H1 (cell line): ENCODE measurements at regions not wholly inside any gene's neighbourhood (a gene's known extent, or its start where the extent isn't known, plus 50 kb on each side); places are given as distances from the start of the nearest gene placed in this dataset.

Experiments
- CTCF ChIA-PET: fragments of 300-600 bp; sonication (Branson Sonifier 250); formaldehyde crosslinking; loops from one replicate; lab custom pipeline; 2021; ENCODE audit not compliant: partially characterized antibody; lab: Charles Lee
- POLR2A ChIA-PET: fragments of 300-600 bp; sonication (Branson Sonifier 250); formaldehyde crosslinking; loops from one replicate; lab custom pipeline; 2021; ENCODE audit warnings: inconsistent platforms; ENCODE audit not compliant: partially characterized antibody; lab: Charles Lee
- DNase-seq, 2 experiments: peaks; one replicate each; pipeline versions ENCODE4 v3.0.0 to v3.0.0-alpha.2; 2010 to 2022; ENCODE audit warnings: low spot score in 2 of 2, low read depth in 1 of 2, mixed read lengths in 1 of 2
- FAIRE-seq: peaks from 2 replicates; lab custom pipeline; 2011; peaks lifted over from hg19 to GRCh38; lab: Jason Lieb, UNC
- H2AFZ ChIP-seq: 2 replicates; pipeline ENCODE4 v1.8.1; 2012; ENCODE audit warnings: low read length, inconsistent platforms
- H2AK5ac ChIP-seq: 2 replicates; pipeline ENCODE4 v1.6.1; 2013; ENCODE audit warnings: low read depth, low read length
- H2BK120ac ChIP-seq: replicated peaks from 2 replicates; pipeline ENCODE3; 2013; ENCODE audit warnings: low read depth, low read length, inconsistent platforms
- H2BK12ac ChIP-seq: 2 replicates; pipeline ENCODE4 v1.6.1; 2013; ENCODE audit warnings: low read depth, low read length
- H2BK15ac ChIP-seq: 2 replicates; pipeline ENCODE4 v1.6.1; 2013; ENCODE audit warnings: low read length
- H2BK20ac ChIP-seq: 2 replicates; pipeline ENCODE4 v1.6.1; 2013; ENCODE audit warnings: low read length
- H2BK5ac ChIP-seq: 2 replicates; pipeline ENCODE4 v1.6.1; 2013; ENCODE audit warnings: low read depth, low read length
- H3K14ac ChIP-seq: 2 replicates; pipeline ENCODE4 v1.6.1; 2013; ENCODE audit warnings: inconsistent platforms; ENCODE audit not compliant: insufficient read length
- H3K18ac ChIP-seq: 2 replicates; pipeline ENCODE4 v1.6.1; 2013; ENCODE audit warnings: low read length; ENCODE audit errors: extremely low read depth
- H3K23ac ChIP-seq: 2 replicates; pipeline ENCODE4 v1.6.1; 2013; ENCODE audit warnings: inconsistent platforms; ENCODE audit not compliant: insufficient read length
- H3K23me2 ChIP-seq: 2 replicates; pipeline ENCODE4 v1.6.1; 2013; ENCODE audit warnings: low read depth, low read length
- H3K27ac ChIP-seq: 2 replicates; pipeline ENCODE4 v1.6.1; 2011; ENCODE audit warnings: low read depth, low read length, inconsistent platforms
- H3K27me3 ChIP-seq, 4 experiments: replicated peaks in 1 of 4; 1 replicate in 1 of 4; 2 replicates in 3 of 4; pipeline versions ENCODE4 v1.6.1 to v1.8.1; 2011 to 2013; ENCODE audit warnings: low read length in 3 of 4, mild to moderate bottlenecking in 3 of 4, inconsistent platforms in 2 of 4, mixed read lengths in 2 of 4, moderate library complexity in 1 of 4; ENCODE audit not compliant: control insufficient read depth in 3 of 4, insufficient read depth in 3 of 4; ENCODE audit errors: extremely low read depth in 1 of 4
- H3K36me3 ChIP-seq, 4 experiments: 2 replicates each; pipeline versions ENCODE4 v1.6.1 to v1.8.1; 2011 to 2013; ENCODE audit warnings: mild to moderate bottlenecking in 4 of 4, low read length in 3 of 4, moderate library complexity in 2 of 4, control low read depth in 1 of 4, inconsistent platforms in 1 of 4; ENCODE audit not compliant: insufficient read depth in 4 of 4, control insufficient read depth in 2 of 4
- H3K4ac ChIP-seq: replicated peaks from 2 replicates; pipeline ENCODE3; 2013; ENCODE audit warnings: low read length, low read depth, mixed read lengths, inconsistent platforms; ENCODE audit not compliant: insufficient read length
- H3K4me1 ChIP-seq, 4 experiments: replicated peaks in 1 of 4; 1 replicate in 1 of 4; 2 replicates in 3 of 4; pipeline versions ENCODE4 v1.6.1 to v1.8.1; 2011 to 2013; ENCODE audit warnings: low read length in 3 of 4, inconsistent platforms in 2 of 4, mixed read lengths in 1 of 4; ENCODE audit not compliant: insufficient read depth in 4 of 4, control insufficient read depth in 3 of 4
- H3K4me2 ChIP-seq, 2 experiments: 2 replicates each; pipeline versions ENCODE4 v1.6.1 to v1.8.1; 2011 to 2013; ENCODE audit warnings: low read depth in 2 of 2, low read length in 2 of 2, control low read depth in 1 of 2, inconsistent platforms in 1 of 2, mild to moderate bottlenecking in 1 of 2; ENCODE audit not compliant: insufficient read depth in 1 of 2
- H3K4me3 ChIP-seq, 4 experiments: fragments of 200-600, 300-600 bp in 1 of 4; sonication (generic), shearing (Covaris generic), sonication (Bioruptor Twin) in 1 of 4; 2 replicates each; pipeline versions ENCODE4 v1.5.1 to v1.8.1; 2011 to 2016; ENCODE audit warnings: low read length in 4 of 4, low read depth in 3 of 4, control low read depth in 2 of 4, inconsistent platforms in 2 of 4, mild to moderate bottlenecking in 2 of 4, mixed read lengths in 1 of 4, moderate library complexity in 1 of 4; ENCODE audit not compliant: insufficient read depth in 2 of 4; ENCODE audit errors: extremely low read depth in 1 of 4
- H3K56ac ChIP-seq: replicated peaks from 2 replicates; pipeline ENCODE3; 2013; ENCODE audit warnings: low read depth, mild to moderate bottlenecking, mixed read lengths, low read length, inconsistent platforms; ENCODE audit not compliant: insufficient read length
- H3K79me1 ChIP-seq: 2 replicates; pipeline ENCODE4 v1.6.1; 2013; ENCODE audit warnings: low read depth, low read length, control low read depth
- H3K79me2 ChIP-seq, 2 experiments: 2 replicates each; pipeline versions ENCODE4 v1.6.1 to v1.8.1; 2012 to 2013; ENCODE audit warnings: low read length in 2 of 2, mild to moderate bottlenecking in 2 of 2, inconsistent platforms in 1 of 2; ENCODE audit not compliant: insufficient read depth in 2 of 2, control insufficient read depth in 1 of 2
- H3K9ac ChIP-seq, 4 experiments: replicated peaks in 1 of 4; 1 replicate in 1 of 4; 2 replicates in 3 of 4; pipeline versions ENCODE4 v1.6.1 to v1.8.1; 2011 to 2013; ENCODE audit warnings: low read depth in 3 of 4, low read length in 3 of 4, control low read depth in 2 of 4, mild to moderate bottlenecking in 2 of 4, moderate library complexity in 2 of 4, inconsistent platforms in 1 of 4; ENCODE audit errors: extremely low read depth in 1 of 4
- H3K9me3 ChIP-seq, 2 experiments: 2 replicates each; pipeline versions ENCODE4 v1.6.1 to v1.8.1; 2012 to 2013; ENCODE audit warnings: mild to moderate bottlenecking in 2 of 2, moderate library complexity in 2 of 2, control low read depth in 1 of 2, inconsistent platforms in 1 of 2, low read depth in 1 of 2, low read length in 1 of 2, mixed read lengths in 1 of 2; ENCODE audit not compliant: insufficient read depth in 2 of 2
- H4K20me1 ChIP-seq, 2 experiments: replicated peaks in 1 of 2; 2 replicates each; pipeline versions ENCODE3 to v1.8.1; 2011 to 2013; ENCODE audit warnings: inconsistent platforms in 2 of 2, low read length in 2 of 2, mild to moderate bottlenecking in 1 of 2; ENCODE audit not compliant: insufficient read depth in 2 of 2, control insufficient read depth in 1 of 2
- H4K5ac ChIP-seq: 2 replicates; pipeline ENCODE4 v1.6.1; 2013; ENCODE audit warnings: low read length, low read depth, mixed read lengths, inconsistent platforms; ENCODE audit not compliant: insufficient read length
- H4K8ac ChIP-seq: 2 replicates; pipeline ENCODE4 v1.8.0; 2013; ENCODE audit warnings: mild to moderate bottlenecking, moderate library complexity, low read length, inconsistent platforms; ENCODE audit not compliant: insufficient read depth; ENCODE audit errors: extremely low read depth
- H4K91ac ChIP-seq: replicated peaks from 2 replicates; pipeline ENCODE3; 2013; ENCODE audit warnings: low read length, mixed read lengths, inconsistent platforms; ENCODE audit not compliant: insufficient read length
- RXRA ChIP-seq: IDR thresholded peaks from 2 replicates; pipeline ENCODE4 v1.6.1; 2011; ENCODE audit warnings: low read depth, mild to moderate bottlenecking, low read length, moderate library complexity; ENCODE audit not compliant: insufficient read depth
- WGBS, 2 experiments: shearing (Covaris generic) in 1 of 2; methylation state at CpG; one replicate each; pipeline versions ENCODE4 v1.1.6 to v1.1.7; 2013 to 2015; ENCODE audit warnings: low lambda C conversion rate in 2 of 2, mixed read lengths in 2 of 2, inconsistent platforms in 1 of 2, low coverage in 1 of 2, missing lambda C conversion rate in 1 of 2; ENCODE audit not compliant: insufficient replicate concordance in 2 of 2, insufficient coverage in 1 of 2, insufficient read length in 1 of 2; ENCODE audit errors: extremely low coverage in 1 of 2, missing lambda C conversion rate in 1 of 2; 5-methylcytosine and 5-hydroxymethylcytosine counted together

DNA sequence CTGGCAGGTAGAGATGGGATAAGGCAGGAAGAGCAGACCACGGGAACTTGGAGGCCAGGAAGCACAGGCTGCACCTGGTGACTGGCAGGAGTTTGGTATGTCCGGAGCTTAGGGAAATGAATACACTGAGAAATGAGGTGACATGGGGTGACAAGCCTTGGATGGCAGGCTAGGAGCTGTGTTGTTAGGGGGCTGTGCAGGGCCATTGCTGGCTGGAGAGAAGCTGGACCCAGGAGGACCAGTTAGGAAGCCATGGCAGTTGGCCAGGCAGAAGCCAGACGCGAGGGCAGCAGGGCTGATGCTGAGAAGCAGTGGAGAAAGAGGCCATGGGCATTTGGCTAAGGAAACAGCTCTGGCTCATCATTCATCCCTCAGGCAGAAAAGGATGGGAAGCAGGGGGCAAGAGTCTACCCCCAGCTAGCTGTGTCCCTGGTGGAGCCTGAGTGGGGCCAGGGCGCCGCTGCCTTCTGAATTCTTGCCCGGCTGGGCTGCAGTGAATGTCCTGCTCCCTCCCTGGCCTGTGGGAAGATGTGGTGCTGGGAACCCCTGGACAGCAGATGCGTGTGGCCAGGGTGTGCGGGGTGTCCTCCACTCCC, 255.8 kb downstream of the FAM43A start:
- Histone ChIP-seq H3K4me2 (no peak overlapping the region), H3K79me2 (no peaks in the 10 kb centered on the region), H2BK5ac (no peak overlapping the region), H2AK5ac (no peak overlapping the region), H3K9ac (no peak overlapping the region), H3K4ac (no peak overlapping the region), H3K14ac (no peak overlapping the region), H3K23me2 (peaks cover 6% of the 10 kb centered on the region; the same call in 1 of the 2 replicates), H2AFZ (no peak overlapping the region), H3K18ac (no peak overlapping the region), H4K91ac (no peak overlapping the region), H3K4me3 (no peak overlapping the region), H4K20me1 (no peaks in the 10 kb centered on the region), H4K8ac (no peak overlapping the region), H3K23ac (no peak overlapping the region), H3K56ac (no peak overlapping the region), H3K4me1 (no peaks in the 10 kb centered on the region), H3K9me3 (0 out of 4 replicates have a peak, but pooled peaks cover 0 to 3% of the 10 kb centered on the region in 2 experiments), H2BK12ac (0 out of 2 replicates have a peak overlapping the region, but pooled peaks have one; percentile 60), H3K36me3 (no peaks in the 10 kb centered on the region), H2BK120ac (no peak overlapping the region), H3K79me1 (no peaks in the 10 kb centered on the region; the same call in 1 of the 2 replicates), H2BK20ac (no peak overlapping the region), H4K5ac (no peak overlapping the region)
- POLR2A ChIA-PET = no interaction called here
- FAIRE-seq = no peak
- CTCF ChIA-PET = interaction anchor here (0.8 to 4.9 kb wide), 15 partner anchors 8 to 270 kb away, joined by 3 to 22 read pairs (median 3); partner anchors contain the start of gene LSG1
- WGBS, 2 experiments = 84% methylated on average over 9 of the region's 9 CpGs; no CpG with 5 or more reads in 1 of the 2 experiments
- TF ChIP-seq RXRA = no peak
- TF ChIP-seq, all 59 proteins: peak for 0
- H2BK15ac ChIP-seq = no peak overlapping the region
- DNase-seq = peak in 1 of 2 experiments; percentile 24
- H3K27me3 ChIP-seq = no peaks in the 10 kb centered on the region
- H3K27ac ChIP-seq = no peak overlapping the region
